GM12878 (cell line): ENCODE measurements at regions not wholly inside any gene's neighbourhood (a gene's known extent, or its start where the extent isn't known, plus 50 kb on each side); places are given as distances from the start of the nearest gene placed in this dataset.

ENCODE experiments used
- ATF2 ChIP-seq: IDR thresholded peaks from 2 replicates; pipeline ENCODE4 v1.6.1; 2012; ENCODE audit warnings: low read length, inconsistent platforms
- CBFB ChIP-seq: IDR thresholded peaks from 2 replicates; pipeline ENCODE4 v1.6.1; 2016; ENCODE audit warnings: antibody characterized with exemption, low read depth
- TCF3 ChIP-seq: IDR thresholded peaks from 2 replicates; pipeline ENCODE4 v1.6.1; 2012; ENCODE audit warnings: low read depth, mild to moderate bottlenecking, low read length, borderline replicate concordance; ENCODE audit not compliant: insufficient read depth

GRCh38 chr12:93060666-93061472 is 131.8 kb upstream of the EEA1 start:
- TF ChIP-seq TCF3 = 0 out of 2 replicates have a peak, but pooled peaks have one; percentile 30
- peak; percentile 47 for TF ChIP-seq ATF2
- TF ChIP-seq CBFB = no peak
